Calu3 (cell line): ENCODE measurements at regions not wholly inside any gene's neighbourhood (a gene's known extent, or its start where the extent isn't known, plus 50 kb on each side); places are given as distances from the start of the nearest gene placed in this dataset.

Experiments
- BruUV-seq: library from RNA; stranded (reverse); fragments of 400-500 nt; replicated peaks from 2 replicates; lab custom pipeline; 2021; lab: Mats Ljungman, UMichigan
- CTCF ChIA-PET: fragments of 300-600 bp; sonication (Branson Sonifier 250); formaldehyde crosslinking; loops from one replicate; lab custom pipeline; 2022; ENCODE audit warnings: antibody characterized with exemption; lab: Charles Lee
- DNase-seq: peaks from one replicate; pipeline ENCODE4 v3.0.0; 2022
- H3K27ac Mint-ChIP-seq: one replicate; pipeline ENCODE4 v1.8.0; 2022; ENCODE audit warnings: mixed read lengths; ENCODE audit not compliant: unreplicated experiment
- H3K27me3 Mint-ChIP-seq: one replicate; pipeline ENCODE4 v1.8.0; 2022; ENCODE audit warnings: mixed read lengths; ENCODE audit not compliant: unreplicated experiment
- H3K36me3 Mint-ChIP-seq: one replicate; pipeline ENCODE4 v1.8.0; 2022; ENCODE audit warnings: mild to moderate bottlenecking, moderate library complexity, mixed read lengths; ENCODE audit not compliant: insufficient read depth, unreplicated experiment
- H3K4me1 Mint-ChIP-seq: one replicate; pipeline ENCODE4 v1.8.0; 2022; ENCODE audit warnings: mild to moderate bottlenecking, low read depth, mixed read lengths; ENCODE audit not compliant: unreplicated experiment
- H3K4me3 Mint-ChIP-seq: one replicate; pipeline ENCODE4 v1.8.0; 2022; ENCODE audit warnings: mild to moderate bottlenecking, low read depth, moderate library complexity, mixed read lengths; ENCODE audit not compliant: unreplicated experiment
- H3K9me3 Mint-ChIP-seq: one replicate; pipeline ENCODE4 v1.8.0; 2022; ENCODE audit warnings: low read depth, mixed read lengths; ENCODE audit not compliant: unreplicated experiment
- intact Hi-C: fragments of 100-400 bp; cut with micrococcal nuclease; formaldehyde crosslinking; loops from one replicate; pipeline ENCODE4 v1.10.0; 2022; ENCODE audit not compliant: unreplicated experiment
- TF ChIP-seq, protein P1 (sequence below): fragments of 200-600 bp; IDR thresholded peaks from one replicate; pipeline ENCODE4 v1.8.0; 2022; ENCODE audit warnings: antibody characterized with exemption; ENCODE audit not compliant: unreplicated experiment

DNA sequence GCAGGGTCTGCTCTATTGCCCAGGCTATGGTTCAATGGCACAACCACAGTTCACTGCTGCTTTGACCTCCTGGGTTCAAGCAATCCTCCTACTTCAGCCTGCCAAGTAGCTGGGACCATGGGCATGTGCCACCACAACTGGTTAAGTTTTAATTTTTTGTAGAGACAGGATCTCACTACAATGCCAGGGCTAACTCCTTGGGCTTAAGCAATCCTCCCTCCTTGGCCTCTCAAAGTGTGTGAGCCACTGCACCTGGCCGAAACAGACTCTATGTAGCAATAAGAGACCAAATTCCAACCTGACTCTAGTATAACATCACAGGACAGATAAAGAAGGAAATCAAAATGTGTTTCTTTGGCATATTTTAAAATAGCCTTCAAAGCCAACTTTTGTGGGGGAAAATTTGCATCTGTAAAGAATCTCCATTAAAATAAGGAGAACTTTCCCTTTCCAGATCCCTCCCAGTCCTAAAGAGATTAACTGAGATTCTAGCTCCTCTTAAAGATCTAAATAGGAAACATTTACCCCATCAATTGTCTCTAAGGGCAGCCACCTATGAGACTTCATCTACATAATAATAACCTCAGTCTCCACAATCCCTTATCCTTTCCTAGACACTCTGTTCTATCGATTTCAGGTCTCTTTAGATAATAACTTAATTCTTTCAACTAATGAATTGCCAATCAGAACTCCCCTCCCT is 94.7 kb upstream of the PLCB4 start:
- intact Hi-C loops = no loop called here
- CTCF ChIA-PET = interaction anchor here (0.7 kb wide), 2 partner anchors 61 to 74 kb away, joined by 8 to 11 read pairs; no protein-coding TSS in a partner anchor
- Mint-ChIP-seq H3K9me3 (no peaks in the 10 kb centered on the region), H3K4me3 (no peak overlapping the region), H3K27me3 (no peaks in the 10 kb centered on the region), H3K27ac (no peak overlapping the region), H3K4me1 (no peaks in the 10 kb centered on the region), H3K36me3 (no peaks in the 10 kb centered on the region)
- no TSS peak for BruUV-seq
- TF ChIP-seq, protein P1, sequence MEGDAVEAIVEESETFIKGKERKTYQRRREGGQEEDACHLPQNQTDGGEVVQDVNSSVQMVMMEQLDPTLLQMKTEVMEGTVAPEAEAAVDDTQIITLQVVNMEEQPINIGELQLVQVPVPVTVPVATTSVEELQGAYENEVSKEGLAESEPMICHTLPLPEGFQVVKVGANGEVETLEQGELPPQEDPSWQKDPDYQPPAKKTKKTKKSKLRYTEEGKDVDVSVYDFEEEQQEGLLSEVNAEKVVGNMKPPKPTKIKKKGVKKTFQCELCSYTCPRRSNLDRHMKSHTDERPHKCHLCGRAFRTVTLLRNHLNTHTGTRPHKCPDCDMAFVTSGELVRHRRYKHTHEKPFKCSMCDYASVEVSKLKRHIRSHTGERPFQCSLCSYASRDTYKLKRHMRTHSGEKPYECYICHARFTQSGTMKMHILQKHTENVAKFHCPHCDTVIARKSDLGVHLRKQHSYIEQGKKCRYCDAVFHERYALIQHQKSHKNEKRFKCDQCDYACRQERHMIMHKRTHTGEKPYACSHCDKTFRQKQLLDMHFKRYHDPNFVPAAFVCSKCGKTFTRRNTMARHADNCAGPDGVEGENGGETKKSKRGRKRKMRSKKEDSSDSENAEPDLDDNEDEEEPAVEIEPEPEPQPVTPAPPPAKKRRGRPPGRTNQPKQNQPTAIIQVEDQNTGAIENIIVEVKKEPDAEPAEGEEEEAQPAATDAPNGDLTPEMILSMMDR = no peak
- DNase-seq = no peak

DNA sequence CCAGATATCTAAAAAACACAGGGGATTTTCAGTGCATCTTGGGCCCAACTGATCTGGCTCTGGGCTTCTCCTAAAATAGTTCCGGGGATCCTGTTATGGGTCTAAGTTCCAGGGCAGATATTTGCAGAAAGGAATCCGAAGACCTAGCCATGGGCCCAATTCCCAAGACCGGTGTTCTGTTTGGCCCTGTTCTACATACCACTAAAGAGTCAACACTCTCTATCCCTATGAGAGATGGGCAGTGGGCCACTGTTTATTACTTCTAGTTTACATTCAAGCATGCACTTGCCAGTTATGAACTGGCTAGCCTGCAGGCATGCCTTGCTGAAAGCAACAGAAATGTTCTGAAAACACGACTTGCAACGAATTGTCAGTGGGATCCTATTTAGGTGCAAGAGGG is 87.4 kb upstream of the PLCB4 start:
- CTCF ChIA-PET = no interaction called here
- Mint-ChIP-seq H3K27me3 (no peaks in the 10 kb centered on the region), H3K36me3 (no peaks in the 10 kb centered on the region), H3K9me3 (no peaks in the 10 kb centered on the region), H3K4me3 (no peak overlapping the region), H3K27ac (no peak overlapping the region), H3K4me1 (no peaks in the 10 kb centered on the region)
- DNase-seq = no peak
- TF ChIP-seq, protein P1 = no peak
- no TSS peak for BruUV-seq
- intact Hi-C loops = no loop called here

DNA sequence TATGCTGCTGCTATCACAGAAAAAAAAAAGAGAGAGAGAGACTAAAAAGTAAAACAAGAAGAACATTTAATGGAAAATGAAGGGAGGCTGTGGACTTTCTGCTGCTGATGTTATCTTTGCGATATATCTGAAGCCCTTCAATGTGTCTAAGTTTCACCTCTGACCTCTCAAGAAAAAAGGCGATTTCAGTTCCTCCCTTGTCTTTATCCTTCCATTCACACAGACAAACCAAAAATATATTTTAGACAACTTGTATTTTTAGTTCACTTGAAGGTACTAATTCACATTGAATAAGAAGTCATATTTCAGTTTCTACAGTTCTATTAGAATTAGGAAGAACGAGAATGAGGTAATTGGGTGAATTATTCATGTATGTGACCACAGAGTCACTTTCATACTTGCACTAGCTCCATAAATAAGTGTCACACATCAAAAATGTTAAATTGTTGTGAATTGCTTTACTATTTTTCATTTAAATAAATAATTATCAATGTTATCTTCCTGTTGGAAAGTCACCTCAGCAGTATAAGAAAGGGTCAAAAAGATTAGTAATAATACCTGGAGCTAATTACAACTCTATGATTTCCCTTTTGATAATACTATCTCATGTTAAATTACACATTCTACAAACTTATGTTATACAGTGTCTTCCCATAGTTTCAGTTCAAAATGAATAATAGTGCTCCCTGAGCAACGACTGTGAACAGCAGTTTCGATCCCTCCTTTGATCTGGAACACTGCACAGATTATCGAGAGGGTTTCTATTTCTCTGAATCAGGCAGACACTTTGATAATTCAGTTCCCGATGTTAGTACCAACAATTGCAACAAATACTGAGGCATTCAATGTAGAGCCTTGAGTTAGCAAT is 85.2 kb upstream of the PLCB4 start:
- no peaks in the 10 kb centered on the region for H3K27me3 Mint-ChIP-seq
- DNase-seq = no peak
- no peak overlapping the region for H3K27ac Mint-ChIP-seq
- TF ChIP-seq, protein P1 = no peak
- no peak overlapping the region for H3K4me3 Mint-ChIP-seq
- H3K4me1 Mint-ChIP-seq = no peaks in the 10 kb centered on the region
- H3K9me3 Mint-ChIP-seq = peaks cover 2% of the 10 kb centered on the region
- H3K36me3 Mint-ChIP-seq = no peaks in the 10 kb centered on the region
- intact Hi-C loops = no loop called here
- BruUV-seq = no TSS peak
- CTCF ChIA-PET = no interaction called here

DNA sequence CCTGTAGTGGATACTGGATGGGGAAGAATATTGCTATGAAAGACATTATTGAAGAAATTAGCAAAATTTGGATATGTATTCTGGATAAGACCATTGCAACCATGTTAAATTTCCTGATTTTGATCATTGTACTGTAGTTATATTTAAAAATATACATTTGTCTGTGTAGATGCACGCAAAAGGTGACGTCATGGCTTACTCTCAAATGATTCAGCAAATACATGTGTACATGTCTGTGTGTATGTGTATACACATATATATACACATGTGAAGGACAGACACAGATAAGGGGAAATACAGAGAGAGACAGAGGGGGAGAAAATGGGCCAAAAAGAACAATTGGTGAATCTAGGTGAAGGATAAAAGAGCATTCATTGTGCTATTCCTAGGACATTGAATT is 82.3 kb upstream of the PLCB4 start:
- no peak overlapping the region for H3K27ac Mint-ChIP-seq
- peaks cover 2% of the 10 kb centered on the region for H3K9me3 Mint-ChIP-seq
- H3K4me3 Mint-ChIP-seq = no peak overlapping the region
- intact Hi-C loops = no loop called here
- no peaks in the 10 kb centered on the region for H3K4me1 Mint-ChIP-seq
- BruUV-seq = no TSS peak
- CTCF ChIA-PET = no interaction called here
- DNase-seq = no peak
- TF ChIP-seq, protein P1 = no peak
- no peaks in the 10 kb centered on the region for H3K36me3 Mint-ChIP-seq
- H3K27me3 Mint-ChIP-seq = no peaks in the 10 kb centered on the region
